Ascending aorta (tissue), 2 donors: ENCODE measurements at regions not wholly inside any gene's neighbourhood (a gene's known extent, or its start where the extent isn't known, plus 50 kb on each side); places are given as distances from the start of the nearest gene placed in this dataset.

Experiments
- DNase-seq, 2 donors: peaks; one replicate each; pipeline ENCODE4 v3.0.0-alpha.2; 2019; ENCODE audit warnings: low spot score in 2 of 2
- H3K27ac ChIP-seq, 2 donors: fragments of 200-600 bp; sonication (generic); one replicate each; pipeline ENCODE4 v1.5.1; 2016 to 2017; ENCODE audit warnings: mild to moderate bottlenecking in 1 of 2
- H3K27me3 ChIP-seq: fragments of 200-600 bp; sonication (generic); one replicate; pipeline ENCODE4 v1.5.1; 2017
- H3K36me3 ChIP-seq, 2 donors: fragments of 200-600 bp; sonication (generic); one replicate each; pipeline ENCODE4 v1.5.1; 2016
- H3K4me1 ChIP-seq, 2 donors: fragments of 200-600 bp; sonication (generic); one replicate each; pipeline ENCODE4 v1.5.1; 2016 to 2017; ENCODE audit warnings: mild to moderate bottlenecking in 1 of 2
- H3K4me3 ChIP-seq, 2 donors: fragments of 200-600 bp; sonication (generic); one replicate each; pipeline ENCODE4 v1.5.1; 2016 to 2017; ENCODE audit warnings: mild to moderate bottlenecking in 1 of 2
- H3K9me3 ChIP-seq, 2 donors: fragments of 200-600 bp; sonication (generic); one replicate each; pipeline ENCODE4 v1.5.1; 2016
- CTCF ChIP-seq, 3 experiments: fragments of 200-600 bp in 2 of 3; fragments of 450-650 bp in 1 of 3; sonication (generic) in 2 of 3; IDR thresholded peaks; one replicate each; pipeline ENCODE4 v1.5.1; 2016 to 2019; ENCODE audit warnings: antibody characterized with exemption in 3 of 3, mild to moderate bottlenecking in 1 of 3, moderate library complexity in 1 of 3
- intact Hi-C: fragments of 100-400 bp; cut with DNase I; formaldehyde crosslinking; loops from one replicate; pipeline ENCODE4 v1.15.1; 2023

- DNase-seq = no peak
- no peaks in the 10 kb centered on the region for H3K27me3 ChIP-seq
- H3K4me1 ChIP-seq = peaks cover 0 to 13% of the 10 kb centered on the region in 2 donors
- no peak for TF ChIP-seq CTCF (IDR thresholded peaks at IDR 0.05)
- H3K27ac ChIP-seq = no peak overlapping the region
- intact Hi-C loops = no loop called here
- H3K9me3 ChIP-seq = no peaks in the 10 kb centered on the region
- H3K4me3 ChIP-seq = no peak overlapping the region
- no peaks in the 10 kb centered on the region for H3K36me3 ChIP-seq
Measured at GRCh38 chr5:115683081-115683480, 57.2 kb upstream of the TMED7 start.
